ENCODE measurements at regions not wholly inside any gene's neighbourhood (a gene's known extent, or its start where the extent isn't known, plus 50 kb on each side); places are given as distances from the start of the nearest gene placed in this dataset.
A peak's percentile ranks its signal among the peaks of the same experiment; 100 is the strongest.

DNA sequence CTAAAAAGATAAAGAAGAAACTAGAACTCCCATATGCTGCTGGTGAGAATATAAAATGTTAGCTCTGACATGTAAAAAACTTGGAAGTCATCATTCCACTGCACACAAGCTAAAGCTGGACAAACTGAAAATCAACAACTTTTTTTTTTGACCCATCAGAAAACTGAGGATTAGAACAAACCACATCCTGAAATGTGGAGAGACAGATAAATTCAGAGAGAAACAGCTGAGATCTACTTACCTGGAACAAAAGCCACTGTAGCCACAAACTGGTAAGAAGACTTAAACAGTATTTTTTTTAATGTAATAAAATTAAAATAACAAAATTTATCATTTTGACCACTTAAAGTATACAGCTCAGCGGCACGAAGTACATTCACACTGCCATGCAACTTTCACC lies 408.5 kb upstream of the RGS17 start:
- Mint-ChIP-seq H3K9me3 (peaks cover 4 to 8% (median 5%) of the 10 kb centered on the region in 3 donors), H3K4me3 (no peak overlapping the region), H3K27me3 (no peaks in the 10 kb centered on the region), H3K36me3 (no peaks in the 10 kb centered on the region), H3K4me1 (no peaks in the 10 kb centered on the region), H3K27ac (no peak overlapping the region)
- WGBS (ENCODE audit: insufficient coverage), result 33% methylated on average over 2 of the region's 2 CpGs
- POLR2A ChIA-PET, result no interaction called here
- no peak overlapping the region for H3K27ac ChIP-seq (ENCODE audit: low read length)
- no peaks in the 10 kb centered on the region for H3K9me3 ChIP-seq
- H3K4me3 ChIP-seq (ENCODE audit: control insufficient read depth in 1 of 2, extremely low read depth in 1 of 2, low read length in 1 of 2), result no peak overlapping the region
- DNase-seq (no peak), ATAC-seq (replicated peaks in 1 of 4) (no peak)
- no peaks in the 10 kb centered on the region for H3K4me1 ChIP-seq (ENCODE audit: control insufficient read depth in 1 of 2, extremely low read depth in 1 of 2, insufficient read depth in 2 of 2, low read length in 2 of 2)
- no peaks in the 10 kb centered on the region for H3K27me3 ChIP-seq (replicated peaks in 1 of 2; ENCODE audit: control insufficient read depth in 2 of 2, extremely low read depth in 1 of 2, insufficient read depth in 2 of 2, low read length in 1 of 2)
- CTCF ChIA-PET, result no interaction called here
- no peaks in the 10 kb centered on the region for H3K36me3 ChIP-seq (ENCODE audit: control insufficient read depth in 2 of 2, extremely low read depth in 1 of 2, insufficient read depth in 1 of 2, low read length in 1 of 2)

- no peaks in the 10 kb centered on the region for H3K4me1 ChIP-seq (ENCODE audit: control insufficient read depth in 1 of 2, extremely low read depth in 1 of 2, insufficient read depth in 2 of 2, low read length in 2 of 2)
- H3K36me3 ChIP-seq (ENCODE audit: control insufficient read depth in 2 of 2, extremely low read depth in 1 of 2, insufficient read depth in 1 of 2, low read length in 1 of 2), result no peaks in the 10 kb centered on the region
- no peaks in the 10 kb centered on the region for H3K9me3 ChIP-seq
- Mint-ChIP-seq H3K4me1 (no peaks in the 10 kb centered on the region), H3K36me3 (no peaks in the 10 kb centered on the region), H3K4me3 (no peak overlapping the region), H3K27me3 (no peaks in the 10 kb centered on the region), H3K27ac (no peak overlapping the region), H3K9me3 (peaks cover 0 to 5% (median 4%) of the 10 kb centered on the region in 3 donors)
- ATAC-seq (replicated peaks in 1 of 4), result no peak
- no peaks in the 10 kb centered on the region for H3K27me3 ChIP-seq (replicated peaks in 1 of 2; ENCODE audit: control insufficient read depth in 2 of 2, extremely low read depth in 1 of 2, insufficient read depth in 2 of 2, low read length in 1 of 2)
- ChIA-PET POLR2A (no interaction called here), CTCF (no interaction called here)
- no peak for DNase-seq
- WGBS (ENCODE audit: insufficient coverage), result no CpG with 5 or more reads among the region's 1 CpG
- H3K4me3 ChIP-seq (ENCODE audit: control insufficient read depth in 1 of 2, extremely low read depth in 1 of 2, low read length in 1 of 2), result no peak overlapping the region
- no peak overlapping the region for H3K27ac ChIP-seq (ENCODE audit: low read length)
Observed at GRCh38 chr6:153538491-153538890, 407.4 kb upstream of the RGS17 start.

DNA sequence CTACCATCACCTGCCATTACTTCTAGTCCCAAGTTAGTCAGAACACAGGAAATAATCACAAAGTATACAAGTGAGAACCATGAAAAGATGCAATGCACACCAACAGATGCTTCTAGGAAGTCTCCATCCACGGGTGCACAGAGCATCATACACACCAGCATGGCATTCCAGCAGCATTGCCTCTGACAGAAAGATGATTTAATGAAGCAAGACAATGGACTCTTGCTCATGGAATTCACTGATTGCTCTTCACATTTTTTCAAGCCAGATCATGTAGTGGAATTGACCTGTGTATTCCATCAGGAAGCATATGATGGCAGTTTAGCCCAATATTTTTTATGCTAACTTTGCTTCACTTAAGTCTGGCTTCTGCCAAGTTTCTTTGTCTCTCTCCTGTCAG lies 406.3 kb upstream of the RGS17 start:
- no peaks in the 10 kb centered on the region for H3K27me3 ChIP-seq (replicated peaks in 1 of 2; ENCODE audit: control insufficient read depth in 2 of 2, extremely low read depth in 1 of 2, insufficient read depth in 2 of 2, low read length in 1 of 2)
- ATAC-seq (replicated peaks in 1 of 4), result no peak
- Mint-ChIP-seq H3K36me3 (no peaks in the 10 kb centered on the region), H3K4me3 (no peak overlapping the region), H3K27ac (no peak overlapping the region), H3K9me3 (peaks cover 0 to 5% (median 1%) of the 10 kb centered on the region in 3 donors), H3K27me3 (no peaks in the 10 kb centered on the region), H3K4me1 (no peaks in the 10 kb centered on the region)
- 60% methylated on average over 1 of the region's 1 CpG for WGBS (ENCODE audit: insufficient coverage)
- no peak overlapping the region for H3K27ac ChIP-seq (ENCODE audit: low read length)
- no peaks in the 10 kb centered on the region for H3K4me1 ChIP-seq (ENCODE audit: control insufficient read depth in 1 of 2, extremely low read depth in 1 of 2, insufficient read depth in 2 of 2, low read length in 2 of 2)
- ChIA-PET POLR2A (no interaction called here), CTCF (no interaction called here)
- DNase-seq, result no peak
- no peak overlapping the region for H3K4me3 ChIP-seq (ENCODE audit: control insufficient read depth in 1 of 2, extremely low read depth in 1 of 2, low read length in 1 of 2)
- H3K9me3 ChIP-seq, result no peaks in the 10 kb centered on the region
- H3K36me3 ChIP-seq (ENCODE audit: control insufficient read depth in 2 of 2, extremely low read depth in 1 of 2, insufficient read depth in 1 of 2, low read length in 1 of 2), result no peaks in the 10 kb centered on the region

DNA sequence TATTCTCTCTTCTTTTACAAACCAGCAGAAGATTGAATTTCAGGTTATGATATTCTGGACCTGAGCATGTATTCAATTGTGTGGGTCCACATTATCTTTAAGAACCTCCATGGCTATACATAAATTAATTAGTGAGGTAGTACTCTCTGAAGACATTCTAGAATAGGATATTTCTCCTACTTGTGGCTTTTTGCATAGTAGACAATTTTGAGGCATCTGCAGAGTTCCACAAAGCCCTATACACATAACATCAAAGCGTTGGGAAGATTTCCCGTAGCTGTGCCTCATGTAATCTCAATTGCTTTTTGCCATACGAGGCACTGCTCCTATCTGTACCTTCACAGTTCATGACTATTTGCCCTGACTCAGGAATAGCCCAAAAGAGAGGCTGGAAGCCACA lies 395.4 kb upstream of the RGS17 start:
- Histone ChIP-seq H3K4me1 (ENCODE audit: control insufficient read depth in 1 of 2, extremely low read depth in 1 of 2, insufficient read depth in 2 of 2, low read length in 2 of 2) (no peaks in the 10 kb centered on the region), H3K4me3 (ENCODE audit: control insufficient read depth in 1 of 2, extremely low read depth in 1 of 2, low read length in 1 of 2) (no peak overlapping the region), H3K9me3 (no peaks in the 10 kb centered on the region), H3K27me3 (replicated peaks in 1 of 2; ENCODE audit: control insufficient read depth in 2 of 2, extremely low read depth in 1 of 2, insufficient read depth in 2 of 2, low read length in 1 of 2) (no peaks in the 10 kb centered on the region), H3K36me3 (ENCODE audit: control insufficient read depth in 2 of 2, extremely low read depth in 1 of 2, insufficient read depth in 1 of 2, low read length in 1 of 2) (no peaks in the 10 kb centered on the region), H3K27ac (ENCODE audit: low read length) (no peak overlapping the region)
- H3K27me3 Mint-ChIP-seq, result no peaks in the 10 kb centered on the region
- no peak overlapping the region for H3K27ac Mint-ChIP-seq
- POLR2A ChIA-PET, result no interaction called here
- 90% methylated on average over 2 of the region's 3 CpGs for WGBS (ENCODE audit: insufficient coverage)
- DNase-seq, result no peak
- CTCF ChIA-PET, result no interaction called here
- no peak for ATAC-seq (replicated peaks in 1 of 4)
- no peaks in the 10 kb centered on the region for H3K36me3 Mint-ChIP-seq
- peaks cover 3 to 32% (median 3%) of the 10 kb centered on the region in 3 donors for H3K9me3 Mint-ChIP-seq
- no peak overlapping the region for H3K4me3 Mint-ChIP-seq
- no peaks in the 10 kb centered on the region for H3K4me1 Mint-ChIP-seq

GRCh38 chr6:153525998-153526397 lies 394.9 kb upstream of the RGS17 start:
- ATAC-seq (replicated peaks in 1 of 4) (no peak), DNase-seq (no peak)
- Histone ChIP-seq H3K4me1 (ENCODE audit: control insufficient read depth in 1 of 2, extremely low read depth in 1 of 2, insufficient read depth in 2 of 2, low read length in 2 of 2) (no peaks in the 10 kb centered on the region), H3K27ac (ENCODE audit: low read length) (no peak overlapping the region), H3K9me3 (no peaks in the 10 kb centered on the region), H3K27me3 (replicated peaks in 1 of 2; ENCODE audit: control insufficient read depth in 2 of 2, extremely low read depth in 1 of 2, insufficient read depth in 2 of 2, low read length in 1 of 2) (no peaks in the 10 kb centered on the region), H3K4me3 (ENCODE audit: control insufficient read depth in 1 of 2, extremely low read depth in 1 of 2, low read length in 1 of 2) (no peak overlapping the region), H3K36me3 (ENCODE audit: control insufficient read depth in 2 of 2, extremely low read depth in 1 of 2, insufficient read depth in 1 of 2, low read length in 1 of 2) (no peaks in the 10 kb centered on the region)
- H3K4me1 Mint-ChIP-seq, result no peaks in the 10 kb centered on the region
- H3K36me3 Mint-ChIP-seq, result no peaks in the 10 kb centered on the region
- ChIA-PET CTCF (no interaction called here), POLR2A (no interaction called here)
- 25% methylated on average over 1 of the region's 1 CpG for WGBS (ENCODE audit: insufficient coverage)
- H3K27me3 Mint-ChIP-seq, result no peaks in the 10 kb centered on the region
- no peak overlapping the region for H3K27ac Mint-ChIP-seq
- H3K4me3 Mint-ChIP-seq, result no peak overlapping the region
- peaks cover 0 to 28% (median under 1%) of the 10 kb centered on the region in 3 donors for H3K9me3 Mint-ChIP-seq

DNA sequence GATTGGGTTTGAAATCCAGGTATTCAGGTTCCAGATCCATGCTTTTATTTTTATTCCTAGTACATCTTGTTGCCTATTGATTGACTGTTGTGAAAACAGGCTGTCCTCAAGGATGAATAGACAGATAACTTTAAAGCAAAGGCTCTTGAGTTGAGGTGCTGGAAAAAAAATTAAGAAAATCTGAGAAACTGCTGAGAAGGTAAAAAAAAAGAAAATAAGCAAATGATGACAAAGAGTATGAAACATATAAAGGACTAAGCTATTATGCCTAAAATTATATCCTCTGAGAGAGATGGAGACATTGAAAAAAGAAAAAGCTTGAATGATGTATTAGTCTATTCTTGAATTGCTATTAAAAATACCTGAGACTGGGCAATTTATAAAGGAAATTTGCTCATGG lies 392.3 kb upstream of the RGS17 start:
- DNase-seq, result no peak
- Mint-ChIP-seq H3K9me3 (peaks cover 3 to 32% (median 4%) of the 10 kb centered on the region in 3 donors), H3K27me3 (no peaks in the 10 kb centered on the region), H3K4me3 (no peak overlapping the region), H3K4me1 (no peaks in the 10 kb centered on the region), H3K27ac (no peak overlapping the region), H3K36me3 (no peaks in the 10 kb centered on the region)
- ATAC-seq (replicated peaks in 1 of 4), result no peak
- Histone ChIP-seq H3K27me3 (replicated peaks in 1 of 2; ENCODE audit: control insufficient read depth in 2 of 2, extremely low read depth in 1 of 2, insufficient read depth in 2 of 2, low read length in 1 of 2) (no peaks in the 10 kb centered on the region), H3K36me3 (ENCODE audit: control insufficient read depth in 2 of 2, extremely low read depth in 1 of 2, insufficient read depth in 1 of 2, low read length in 1 of 2) (no peaks in the 10 kb centered on the region), H3K9me3 (no peaks in the 10 kb centered on the region), H3K27ac (ENCODE audit: low read length) (no peak overlapping the region), H3K4me1 (ENCODE audit: control insufficient read depth in 1 of 2, extremely low read depth in 1 of 2, insufficient read depth in 2 of 2, low read length in 2 of 2) (no peaks in the 10 kb centered on the region), H3K4me3 (ENCODE audit: control insufficient read depth in 1 of 2, extremely low read depth in 1 of 2, low read length in 1 of 2) (no peak overlapping the region)
- CTCF ChIA-PET, result no interaction called here
- POLR2A ChIA-PET, result no interaction called here

- Histone ChIP-seq H3K4me3 (ENCODE audit: control insufficient read depth in 1 of 2, extremely low read depth in 1 of 2, low read length in 1 of 2) (no peak overlapping the region), H3K27ac (ENCODE audit: low read length) (no peak overlapping the region), H3K36me3 (ENCODE audit: control insufficient read depth in 2 of 2, extremely low read depth in 1 of 2, insufficient read depth in 1 of 2, low read length in 1 of 2) (no peaks in the 10 kb centered on the region), H3K4me1 (ENCODE audit: control insufficient read depth in 1 of 2, extremely low read depth in 1 of 2, insufficient read depth in 2 of 2, low read length in 2 of 2) (no peaks in the 10 kb centered on the region), H3K27me3 (replicated peaks in 1 of 2; ENCODE audit: control insufficient read depth in 2 of 2, extremely low read depth in 1 of 2, insufficient read depth in 2 of 2, low read length in 1 of 2) (no peaks in the 10 kb centered on the region), H3K9me3 (no peaks in the 10 kb centered on the region)
- ChIA-PET POLR2A (no interaction called here), CTCF (interaction anchor here (0.8 to 2.0 kb wide), 2 partner anchors 8 to 480 kb away, joined by 3 to 14 read pairs; no protein-coding TSS in a partner anchor)
- DNase-seq (peak in 1 of 35 experiments; percentile 25), ATAC-seq (replicated peaks in 1 of 4) (no peak)
- Mint-ChIP-seq H3K27me3 (no peaks in the 10 kb centered on the region), H3K27ac (no peak overlapping the region), H3K4me3 (no peak overlapping the region), H3K9me3 (peaks cover 0 to 3% (median 0%) of the 10 kb centered on the region in 3 donors), H3K36me3 (no peaks in the 10 kb centered on the region), H3K4me1 (peaks cover 0 to 1% (median 0%) of the 10 kb centered on the region in 3 donors)
- WGBS (ENCODE audit: insufficient coverage), result no CpG with 5 or more reads among the region's 2 CpGs
Observed at GRCh38 chr6:153511896-153512496, 380.9 kb upstream of the RGS17 start.
